Pulmonary artery endothelial cell (primary cell): ENCODE measurements at regions not wholly inside any gene's neighbourhood (a gene's known extent, or its start where the extent isn't known, plus 50 kb on each side); places are given as distances from the start of the nearest gene placed in this dataset.
A peak's percentile ranks its signal among the peaks of the same experiment; 100 is the strongest.

Experiments
- DNase-seq: peaks from one replicate; pipeline ENCODE4 v3.0.0-alpha.2; 2011; ENCODE audit warnings: low read depth, low spot score

DNA sequence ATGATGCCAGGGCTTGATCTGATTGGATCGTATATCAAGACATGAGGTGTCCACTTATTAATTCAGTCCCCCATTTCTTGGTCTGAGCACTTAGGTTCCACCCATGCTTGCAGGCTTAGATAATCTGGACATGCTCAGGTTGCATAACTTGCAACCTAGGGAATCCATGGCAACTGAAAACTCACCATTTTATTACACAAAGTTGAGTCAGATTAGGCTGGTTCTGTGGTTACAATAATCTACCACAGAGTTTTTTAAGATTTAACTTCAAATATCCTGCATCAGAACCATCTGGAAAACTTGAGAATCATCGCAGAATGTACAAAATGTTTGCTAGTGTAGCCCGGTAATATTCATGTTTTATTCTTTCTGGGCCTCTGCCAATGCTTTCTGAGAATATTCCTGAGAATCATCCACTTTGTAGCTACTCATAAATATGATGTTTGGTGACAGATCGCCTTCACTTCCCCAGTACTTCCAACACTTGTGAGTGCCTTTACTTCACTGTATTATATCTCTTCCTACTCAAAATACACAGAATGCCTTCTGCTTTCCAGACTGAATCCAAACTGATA lies 707.2 kb upstream of the ADAMTS5 start:
- no peak for DNase-seq

DNA sequence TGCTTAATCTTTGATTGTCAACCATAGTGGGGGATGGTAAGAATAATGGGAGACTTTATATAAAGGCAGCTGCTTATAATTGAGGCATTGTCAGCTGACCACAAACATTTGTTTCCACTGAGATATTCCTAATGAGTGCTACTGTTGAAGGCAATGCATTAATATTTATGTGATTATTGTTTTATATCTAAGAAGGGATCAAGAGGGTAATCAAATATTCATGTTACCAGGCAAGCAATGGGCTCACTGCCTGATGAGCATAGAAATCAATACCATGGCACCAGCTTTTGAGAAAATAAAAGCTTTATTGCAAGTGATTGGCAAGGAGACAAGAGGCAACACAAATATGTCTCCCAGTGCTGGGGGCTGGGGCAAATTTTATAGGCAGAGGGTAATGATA lies 706.7 kb upstream of the ADAMTS5 start:
- no peak for DNase-seq

GRCh38 chr21:27671207-27671606 lies 704.3 kb upstream of the ADAMTS5 start:
- DNase-seq, result no peak

GRCh38 chr21:27653481-27653880 lies 686.6 kb upstream of the ADAMTS5 start:
- DNase-seq, result no peak

DNA sequence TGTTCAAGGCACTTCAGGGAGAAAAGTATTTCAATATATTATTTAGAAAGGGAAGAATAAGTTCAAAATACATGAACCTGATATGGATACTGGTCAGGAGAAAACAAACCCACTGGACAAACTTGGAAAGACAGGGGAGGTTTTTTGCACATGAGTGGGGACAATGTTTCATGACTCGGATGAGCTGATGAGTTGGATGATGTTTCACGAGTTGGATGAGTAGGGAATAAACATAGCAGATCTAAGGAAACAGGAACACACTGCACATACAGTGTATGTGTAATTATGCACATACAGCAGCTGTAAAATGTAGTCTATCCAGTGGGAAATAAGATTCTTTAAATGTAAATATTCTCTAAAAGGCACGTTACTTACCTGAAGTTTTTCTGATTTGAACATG lies 682.9 kb upstream of the ADAMTS5 start:
- no peak for DNase-seq

GRCh38 chr21:27649323-27649722 lies 682.4 kb upstream of the ADAMTS5 start:
- peak; percentile 45 for DNase-seq

- DNase-seq, result peak; percentile 37
Observed at GRCh38 chr21:27648560-27648959, 681.7 kb upstream of the ADAMTS5 start.

DNA sequence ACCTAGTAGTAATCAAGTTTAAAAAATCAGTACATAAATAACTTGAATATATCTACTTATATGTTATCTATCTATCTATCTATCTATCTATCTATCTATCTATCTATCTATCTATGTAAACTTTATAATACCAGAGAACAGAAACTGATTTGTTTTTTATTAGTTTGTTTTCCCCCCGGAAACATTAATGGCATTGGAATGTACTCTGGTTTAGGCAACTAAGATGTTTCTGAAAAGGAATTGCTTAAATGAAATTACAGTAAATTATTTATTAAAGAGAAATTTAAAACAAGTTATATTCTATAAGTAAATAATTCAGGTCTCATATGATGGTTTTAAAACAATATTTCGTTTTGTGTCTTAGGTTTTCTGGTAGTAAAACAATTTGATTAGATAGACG lies 681.0 kb upstream of the ADAMTS5 start:
- DNase-seq, result no peak

DNA sequence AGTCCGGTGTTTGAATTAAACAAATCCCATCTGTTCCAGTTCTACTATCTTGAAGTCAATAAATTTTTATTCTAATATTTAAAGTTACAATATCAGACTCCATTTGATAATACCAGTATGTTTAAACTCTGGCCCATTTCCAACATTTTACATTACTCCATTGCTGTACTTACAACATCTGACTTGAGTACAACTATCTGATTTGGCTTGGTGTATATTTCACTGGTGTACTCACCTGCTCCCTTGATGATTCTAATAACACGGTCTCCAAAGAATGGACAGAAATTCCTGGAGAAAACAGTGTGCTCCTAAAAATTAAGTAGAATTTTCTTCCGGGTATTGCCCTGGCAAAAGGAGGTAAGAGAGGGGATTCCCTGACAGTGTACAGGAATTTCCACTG lies 680.5 kb upstream of the ADAMTS5 start:
- no peak for DNase-seq

DNA sequence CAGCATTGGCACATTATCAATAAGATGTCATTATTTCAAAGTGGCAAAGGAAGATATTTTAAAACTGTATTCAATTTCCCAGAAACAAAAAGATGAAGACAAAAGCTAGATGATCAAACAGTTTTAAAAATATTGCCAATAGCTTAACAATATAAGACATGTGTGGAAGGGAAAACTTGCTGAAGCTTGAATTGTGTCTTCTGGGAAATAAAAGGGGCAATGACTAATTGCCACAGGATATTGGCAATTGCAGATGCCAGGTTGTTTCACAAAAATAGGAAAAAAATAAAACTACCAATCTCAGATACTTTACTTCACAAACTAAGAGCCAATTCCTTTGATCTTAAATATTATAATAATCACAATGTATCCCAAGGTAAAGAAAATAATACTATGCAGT lies 679.8 kb upstream of the ADAMTS5 start:
- no peak for DNase-seq

DNA sequence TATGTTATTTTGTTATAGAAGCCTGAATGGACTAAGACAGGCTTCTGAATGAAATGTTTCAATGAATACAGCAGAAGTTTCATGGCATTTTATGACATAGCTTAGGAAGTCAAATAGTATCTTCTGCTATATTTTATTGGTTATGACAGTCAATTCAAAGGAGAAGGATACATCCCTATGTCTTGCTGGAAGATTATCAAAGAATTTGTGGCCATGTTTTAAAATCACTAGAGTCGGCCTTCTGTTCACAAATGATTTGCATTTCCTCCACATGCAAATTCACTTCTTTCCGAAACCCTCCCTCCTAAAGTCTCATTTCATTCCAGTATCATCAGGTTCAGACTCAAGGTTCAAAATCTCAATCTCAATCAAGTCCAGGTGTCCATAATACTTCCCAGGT lies 679.2 kb upstream of the ADAMTS5 start:
- no peak for DNase-seq

GRCh38 chr21:27645285-27645684 lies 678.4 kb upstream of the ADAMTS5 start:
- no peak for DNase-seq

DNA sequence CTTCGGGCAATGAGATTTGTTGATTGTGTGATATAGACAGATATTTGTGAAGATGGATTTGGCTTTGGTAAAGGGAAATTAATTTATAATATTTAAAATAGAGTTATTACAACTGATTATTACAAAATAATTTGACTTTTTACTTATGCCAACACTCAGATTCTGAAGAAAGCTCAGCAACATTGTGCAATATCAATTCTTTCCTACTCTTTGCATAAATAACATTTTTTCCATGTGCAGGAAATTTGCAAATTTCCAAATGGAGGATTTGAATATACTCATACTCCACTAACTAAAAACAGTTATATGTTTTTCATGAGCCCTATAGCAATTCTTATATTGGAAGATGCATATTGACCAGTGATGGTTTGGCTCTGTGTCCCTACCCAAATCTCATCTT lies 676.4 kb upstream of the ADAMTS5 start:
- no peak for DNase-seq

- no peak for DNase-seq
Observed at GRCh38 chr21:27639286-27639685, 672.4 kb upstream of the ADAMTS5 start.

DNA sequence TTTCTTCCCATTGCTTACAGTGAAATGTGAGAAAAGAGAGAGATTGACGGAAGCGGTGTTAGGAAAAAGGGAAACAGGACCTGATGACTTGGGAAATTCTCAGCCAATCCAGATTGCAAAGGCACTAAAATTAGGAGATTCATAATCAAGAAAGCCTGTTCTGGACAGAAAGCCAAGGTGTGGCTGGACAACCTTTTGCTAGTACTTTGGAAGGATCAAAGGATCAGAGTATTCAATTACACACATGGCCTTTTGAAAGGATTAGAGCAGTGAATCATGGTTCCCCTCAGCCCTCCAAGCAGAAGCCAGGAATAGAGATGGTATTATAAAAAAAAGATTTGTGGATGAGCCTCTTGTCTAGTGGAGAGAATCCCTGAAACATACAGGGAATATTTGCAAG lies 669.8 kb upstream of the ADAMTS5 start:
- DNase-seq, result no peak

DNA sequence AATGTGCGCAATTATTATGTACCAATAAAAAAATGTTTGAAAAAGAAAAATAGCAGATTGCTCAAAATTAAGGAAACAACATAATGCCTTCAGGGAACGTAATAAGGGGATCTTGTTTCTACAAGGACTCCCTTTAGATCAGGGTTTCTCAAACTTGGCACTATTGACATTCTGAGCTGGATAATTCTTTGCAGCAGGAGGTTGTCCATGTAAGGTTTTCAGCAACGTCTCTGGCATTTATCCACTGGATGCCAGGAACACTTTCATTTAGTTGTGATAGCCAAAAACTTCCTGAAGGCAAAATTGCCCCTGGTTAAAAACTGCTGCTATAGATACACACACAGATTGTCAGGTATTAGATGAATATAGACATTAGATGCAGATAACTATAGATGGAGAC lies 666.7 kb upstream of the ADAMTS5 start:
- no peak for DNase-seq

DNA sequence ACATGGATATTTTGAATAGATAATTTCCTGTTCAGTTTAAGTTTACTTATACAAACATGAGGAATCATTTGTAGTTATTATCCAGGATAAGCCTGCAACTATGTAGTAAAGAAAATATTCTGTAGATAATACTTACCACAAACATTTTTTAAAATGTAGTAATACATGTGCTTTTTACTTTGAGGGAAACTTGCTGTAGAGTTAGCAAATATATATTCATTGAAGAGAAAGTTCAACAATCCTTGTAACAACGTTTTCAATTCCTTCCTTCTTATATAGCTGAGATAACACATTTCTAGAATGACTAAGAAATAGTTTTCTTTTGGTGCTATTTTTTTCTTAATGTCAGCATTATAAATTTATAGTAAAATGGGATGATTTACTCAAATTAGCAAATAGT lies 664.6 kb upstream of the ADAMTS5 start:
- no peak for DNase-seq

GRCh38 chr21:27622631-27623030 lies 655.7 kb upstream of the ADAMTS5 start:
- DNase-seq, result no peak

- no peak for DNase-seq
Observed at GRCh38 chr21:27614231-27614630, 647.3 kb upstream of the ADAMTS5 start.

DNA sequence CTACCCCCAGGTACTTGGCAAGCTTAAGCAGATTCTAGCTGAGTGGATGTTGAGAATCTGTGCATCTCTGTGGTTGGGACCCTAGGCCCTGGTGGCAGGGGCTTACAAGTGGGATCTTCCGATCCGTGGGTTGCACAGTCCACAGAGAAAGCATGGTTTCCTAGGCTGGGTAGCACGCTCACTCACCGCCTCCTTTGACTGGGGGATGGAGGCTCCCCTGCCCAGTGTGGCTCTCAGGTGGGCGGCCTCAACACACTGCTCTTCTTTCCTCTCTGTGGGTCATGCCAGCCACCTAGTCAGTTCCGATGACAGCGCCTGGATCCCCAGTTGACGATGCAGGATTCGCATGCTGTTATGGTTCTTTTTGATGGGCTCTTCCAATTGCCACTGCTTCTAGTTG lies 639.5 kb upstream of the ADAMTS5 start:
- DNase-seq, result no peak

DNA sequence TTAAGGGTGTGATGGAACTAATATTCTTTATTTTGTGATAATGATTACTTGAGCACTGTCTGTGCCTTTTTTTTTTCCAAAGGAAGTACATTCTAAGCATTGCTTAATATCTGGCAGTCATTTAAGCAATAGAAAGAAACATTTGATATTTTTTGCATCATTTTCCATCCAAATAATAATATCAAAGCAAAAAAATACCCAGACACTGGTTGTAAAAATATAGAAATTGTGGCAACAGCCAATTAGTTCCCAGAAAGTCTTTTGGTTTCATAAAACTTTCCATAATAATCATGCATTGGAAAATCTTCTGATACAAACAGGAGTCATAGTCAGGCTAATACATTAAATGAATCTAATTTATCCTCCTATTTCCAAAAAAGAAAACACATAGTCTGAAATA lies 629.3 kb upstream of the ADAMTS5 start:
- DNase-seq, result no peak

DNA sequence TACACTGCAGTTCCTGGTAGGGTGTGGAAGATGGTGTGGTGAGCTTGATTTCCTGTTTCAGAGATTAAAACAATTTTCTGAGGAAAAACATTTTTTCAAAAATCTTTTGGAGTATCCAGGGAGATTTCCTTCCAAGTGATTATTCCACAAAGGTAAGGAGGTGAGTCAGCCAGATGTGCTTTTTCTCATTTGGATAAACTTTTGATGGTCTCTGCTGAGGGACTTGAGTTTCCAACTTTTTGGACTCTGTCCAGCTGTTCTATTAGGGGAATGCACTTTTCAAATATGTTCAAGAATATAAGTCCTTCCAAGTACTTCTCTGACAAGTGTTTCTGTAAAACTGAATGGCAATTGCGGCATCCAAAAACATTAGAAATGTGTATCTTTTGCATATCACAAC lies 628.8 kb upstream of the ADAMTS5 start:
- no peak for DNase-seq

- no peak for DNase-seq
Observed at GRCh38 chr21:27590271-27590670, 623.4 kb upstream of the ADAMTS5 start.

DNA sequence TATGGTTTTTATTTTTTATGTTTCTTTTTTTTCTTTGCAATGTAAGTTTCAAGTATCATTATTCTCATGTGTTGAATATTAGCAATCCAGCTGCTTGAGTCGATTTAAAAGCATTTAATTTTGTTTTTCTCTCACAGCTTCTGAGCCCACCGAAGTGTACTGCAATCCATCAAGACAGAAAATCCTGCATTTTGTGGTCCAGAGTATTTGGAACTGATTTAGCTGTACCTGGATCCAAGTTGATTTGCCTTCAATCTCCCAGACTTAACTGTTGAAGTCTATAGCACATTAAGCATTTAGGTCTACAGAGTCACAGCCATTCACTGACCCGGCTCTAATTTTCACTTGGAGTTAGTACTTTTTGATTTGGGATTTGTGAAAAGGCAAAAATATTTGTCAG lies 622.9 kb upstream of the ADAMTS5 start:
- no peak for DNase-seq
